ENCODE measurements at regions not wholly inside any gene's neighbourhood (a gene's known extent, or its start where the extent isn't known, plus 50 kb on each side); places are given as distances from the start of the nearest gene placed in this dataset.

DNA sequence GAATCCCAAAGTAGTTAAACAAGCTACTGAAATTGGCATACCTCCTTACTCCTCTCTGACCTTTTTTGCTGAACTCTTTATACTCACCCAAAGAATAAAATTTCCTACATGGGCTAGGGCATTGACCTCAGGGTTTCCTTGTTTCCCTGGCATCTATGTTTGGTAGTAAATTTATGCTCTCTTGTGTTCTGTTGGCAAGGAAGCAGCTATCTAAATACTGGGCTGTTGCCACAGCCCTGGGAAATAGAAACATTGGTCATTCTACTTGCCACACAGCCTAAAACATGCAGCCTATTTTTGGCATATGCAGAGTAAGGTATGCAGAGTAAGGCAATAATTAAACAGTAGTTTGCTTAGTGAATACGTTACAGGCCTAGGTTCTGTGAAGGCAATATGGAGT, 351.4 kb downstream of the HLX start:
- H3K9me3 ChIP-seq, result no peaks in the 10 kb centered on the region
- DNase-seq, result no peak
- no peak overlapping the region for H3K27ac ChIP-seq
- no peaks in the 10 kb centered on the region for H3K36me3 ChIP-seq
- WGBS, 3 donors, result 54 to 65% (median 58%) methylated on average over 1 of the region's 1 CpG
- no peak overlapping the region for H3K4me3 ChIP-seq
- TF ChIP-seq POLR2A (IDR thresholded peaks at IDR 0.05) (no peak), EP300 (IDR thresholded peaks at IDR 0.05) (no peak)
- TF ChIP-seq, protein P1, sequence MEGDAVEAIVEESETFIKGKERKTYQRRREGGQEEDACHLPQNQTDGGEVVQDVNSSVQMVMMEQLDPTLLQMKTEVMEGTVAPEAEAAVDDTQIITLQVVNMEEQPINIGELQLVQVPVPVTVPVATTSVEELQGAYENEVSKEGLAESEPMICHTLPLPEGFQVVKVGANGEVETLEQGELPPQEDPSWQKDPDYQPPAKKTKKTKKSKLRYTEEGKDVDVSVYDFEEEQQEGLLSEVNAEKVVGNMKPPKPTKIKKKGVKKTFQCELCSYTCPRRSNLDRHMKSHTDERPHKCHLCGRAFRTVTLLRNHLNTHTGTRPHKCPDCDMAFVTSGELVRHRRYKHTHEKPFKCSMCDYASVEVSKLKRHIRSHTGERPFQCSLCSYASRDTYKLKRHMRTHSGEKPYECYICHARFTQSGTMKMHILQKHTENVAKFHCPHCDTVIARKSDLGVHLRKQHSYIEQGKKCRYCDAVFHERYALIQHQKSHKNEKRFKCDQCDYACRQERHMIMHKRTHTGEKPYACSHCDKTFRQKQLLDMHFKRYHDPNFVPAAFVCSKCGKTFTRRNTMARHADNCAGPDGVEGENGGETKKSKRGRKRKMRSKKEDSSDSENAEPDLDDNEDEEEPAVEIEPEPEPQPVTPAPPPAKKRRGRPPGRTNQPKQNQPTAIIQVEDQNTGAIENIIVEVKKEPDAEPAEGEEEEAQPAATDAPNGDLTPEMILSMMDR (IDR thresholded peaks at IDR 0.05), result no peak
- intact Hi-C loops (cut with DNase I), result no loop called here
- H3K4me1 ChIP-seq (ENCODE audit: insufficient read depth), result no peaks in the 10 kb centered on the region
- no peaks in the 10 kb centered on the region for H3K27me3 ChIP-seq

DNA sequence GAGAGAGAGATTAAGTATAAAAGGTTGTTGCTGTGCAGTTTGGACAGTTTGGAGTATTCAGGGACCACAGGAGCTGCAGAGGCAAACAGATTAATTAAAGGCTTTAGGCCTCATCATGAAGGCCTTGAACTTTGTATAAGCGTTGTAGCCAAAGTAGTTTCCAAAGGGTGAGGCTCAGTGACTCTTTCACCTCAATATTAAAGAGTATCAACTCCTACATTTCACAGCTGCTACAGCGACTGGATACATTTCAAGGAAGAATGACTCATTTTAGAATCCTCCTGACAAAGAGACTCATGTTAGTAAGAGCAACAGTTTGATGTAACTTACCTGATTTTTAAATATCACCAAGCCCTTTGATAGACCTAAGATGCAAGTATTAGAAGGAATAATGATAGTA, 355.5 kb downstream of the HLX start:
- DNase-seq, result no peak
- no peak overlapping the region for H3K4me3 ChIP-seq
- H3K4me1 ChIP-seq (ENCODE audit: insufficient read depth), result no peaks in the 10 kb centered on the region
- intact Hi-C loops (cut with DNase I), result no loop called here
- TF ChIP-seq, protein P1 (IDR thresholded peaks at IDR 0.05), result no peak
- TF ChIP-seq POLR2A (IDR thresholded peaks at IDR 0.05) (no peak), EP300 (IDR thresholded peaks at IDR 0.05) (no peak)
- H3K36me3 ChIP-seq, result no peaks in the 10 kb centered on the region
- H3K9me3 ChIP-seq, result no peaks in the 10 kb centered on the region
- no peak overlapping the region for H3K27ac ChIP-seq
- WGBS, 3 donors, result 3 to 8% (median 5%) methylated on average over 2 of the region's 2 CpGs
- no peaks in the 10 kb centered on the region for H3K27me3 ChIP-seq

DNA sequence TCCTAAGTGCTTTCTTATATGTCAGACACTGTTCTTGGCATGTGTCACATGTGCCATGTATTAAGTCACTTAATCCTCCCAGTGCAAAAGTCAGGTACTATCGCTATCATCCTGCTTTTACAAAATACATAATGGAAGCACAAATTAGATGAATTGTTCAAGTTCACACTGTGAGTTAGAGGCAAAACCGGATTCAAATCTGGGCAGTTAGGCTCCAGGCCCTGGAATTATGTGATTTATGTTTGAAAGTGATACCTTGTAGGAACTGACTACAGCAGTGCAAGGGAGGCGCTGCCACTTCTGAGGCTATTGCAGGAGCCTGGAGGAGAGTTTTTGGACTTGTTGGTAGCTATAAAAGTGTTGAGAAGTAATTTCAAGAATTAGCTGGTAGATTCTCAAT, 358.3 kb downstream of the HLX start:
- Histone ChIP-seq H3K27ac (no peak overlapping the region), H3K27me3 (no peaks in the 10 kb centered on the region), H3K4me1 (ENCODE audit: insufficient read depth) (no peaks in the 10 kb centered on the region), H3K36me3 (no peaks in the 10 kb centered on the region), H3K9me3 (no peaks in the 10 kb centered on the region), H3K4me3 (no peak overlapping the region)
- 76 to 85% (median 78%) methylated on average over 3 of the region's 3 CpGs for WGBS, 3 donors
- DNase-seq, result no peak
- TF ChIP-seq, protein P1 (IDR thresholded peaks at IDR 0.05), result no peak
- no peak for TF ChIP-seq POLR2A (IDR thresholded peaks at IDR 0.05)
- intact Hi-C loops (cut with DNase I), result no loop called here

DNA sequence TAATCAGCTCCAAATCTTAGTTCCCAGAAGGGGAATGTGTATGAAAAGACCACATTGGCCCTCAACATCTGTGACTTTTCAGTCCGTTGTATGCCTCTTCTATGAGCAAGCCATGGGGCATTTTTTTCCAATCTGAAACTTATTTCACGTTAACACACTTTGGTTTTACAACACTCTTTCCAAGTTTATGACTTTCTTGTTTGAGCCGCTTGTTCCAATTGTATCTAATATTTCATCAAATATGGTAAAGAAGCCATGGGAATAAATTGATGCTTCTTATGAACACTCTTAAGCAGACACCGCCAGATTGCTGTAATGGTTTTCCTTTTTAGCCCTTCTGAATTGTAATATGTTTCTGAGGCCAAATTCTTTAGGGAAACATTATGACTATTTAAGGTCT, 359.9 kb downstream of the HLX start:
- TF ChIP-seq, protein P1 (IDR thresholded peaks at IDR 0.05), result no peak
- TF ChIP-seq POLR2A (IDR thresholded peaks at IDR 0.05) (no peak), EP300 (IDR thresholded peaks at IDR 0.05) (no peak)
- no peaks in the 10 kb centered on the region for H3K9me3 ChIP-seq
- H3K4me1 ChIP-seq (ENCODE audit: insufficient read depth), result no peaks in the 10 kb centered on the region
- WGBS, 3 donors, result 78 to 83% (median 79%) methylated on average over 4 of the region's 4 CpGs
- no peaks in the 10 kb centered on the region for H3K36me3 ChIP-seq
- no peaks in the 10 kb centered on the region for H3K27me3 ChIP-seq
- DNase-seq, result no peak
- no peak overlapping the region for H3K4me3 ChIP-seq
- intact Hi-C loops (cut with DNase I), result no loop called here
- H3K27ac ChIP-seq, result no peak overlapping the region

DNA sequence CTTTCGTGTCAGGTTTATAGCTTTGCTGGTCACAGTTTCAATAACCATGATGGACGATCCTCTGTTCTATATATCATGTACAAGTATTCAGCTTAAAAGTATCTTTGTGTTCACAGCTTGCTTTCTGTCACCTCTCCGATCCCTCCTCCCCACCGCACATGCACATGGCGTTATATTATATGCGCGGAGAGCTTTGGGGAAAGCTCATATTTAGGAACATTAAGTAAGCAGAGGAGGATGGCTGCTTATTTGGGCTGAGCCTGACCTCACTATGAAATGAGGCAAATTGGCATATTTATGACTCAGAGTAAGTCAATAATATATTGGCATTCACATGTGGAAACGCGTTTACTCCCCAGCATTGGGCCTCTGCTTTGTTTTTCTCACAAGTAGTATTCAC, 360.5 kb downstream of the HLX start:
- no peaks in the 10 kb centered on the region for H3K27me3 ChIP-seq
- no peak overlapping the region for H3K27ac ChIP-seq
- TF ChIP-seq EP300 (IDR thresholded peaks at IDR 0.05), result no peak
- TF ChIP-seq, protein P1 (IDR thresholded peaks at IDR 0.05), result no peak
- TF ChIP-seq POLR2A (IDR thresholded peaks at IDR 0.05), result no peak
- intact Hi-C loops (cut with DNase I), result no loop called here
- no peaks in the 10 kb centered on the region for H3K36me3 ChIP-seq
- DNase-seq, result no peak
- H3K9me3 ChIP-seq, result no peaks in the 10 kb centered on the region
- 59 to 69% (median 64%) methylated on average over 9 of the region's 9 CpGs for WGBS, 3 donors
- no peak overlapping the region for H3K4me3 ChIP-seq
- H3K4me1 ChIP-seq (ENCODE audit: insufficient read depth), result no peaks in the 10 kb centered on the region
